ENCODE measurements at regions not wholly inside any gene's neighbourhood (a gene's known extent, or its start where the extent isn't known, plus 50 kb on each side); places are given as distances from the start of the nearest gene placed in this dataset.

GRCh38 chr3:25151903-25152295, 276.2 kb upstream of the RARB start:
- TF ChIP-seq, protein P1, sequence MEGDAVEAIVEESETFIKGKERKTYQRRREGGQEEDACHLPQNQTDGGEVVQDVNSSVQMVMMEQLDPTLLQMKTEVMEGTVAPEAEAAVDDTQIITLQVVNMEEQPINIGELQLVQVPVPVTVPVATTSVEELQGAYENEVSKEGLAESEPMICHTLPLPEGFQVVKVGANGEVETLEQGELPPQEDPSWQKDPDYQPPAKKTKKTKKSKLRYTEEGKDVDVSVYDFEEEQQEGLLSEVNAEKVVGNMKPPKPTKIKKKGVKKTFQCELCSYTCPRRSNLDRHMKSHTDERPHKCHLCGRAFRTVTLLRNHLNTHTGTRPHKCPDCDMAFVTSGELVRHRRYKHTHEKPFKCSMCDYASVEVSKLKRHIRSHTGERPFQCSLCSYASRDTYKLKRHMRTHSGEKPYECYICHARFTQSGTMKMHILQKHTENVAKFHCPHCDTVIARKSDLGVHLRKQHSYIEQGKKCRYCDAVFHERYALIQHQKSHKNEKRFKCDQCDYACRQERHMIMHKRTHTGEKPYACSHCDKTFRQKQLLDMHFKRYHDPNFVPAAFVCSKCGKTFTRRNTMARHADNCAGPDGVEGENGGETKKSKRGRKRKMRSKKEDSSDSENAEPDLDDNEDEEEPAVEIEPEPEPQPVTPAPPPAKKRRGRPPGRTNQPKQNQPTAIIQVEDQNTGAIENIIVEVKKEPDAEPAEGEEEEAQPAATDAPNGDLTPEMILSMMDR (IDR thresholded peaks at IDR 0.05): no peak
- no peak for TF ChIP-seq POLR2A (IDR thresholded peaks at IDR 0.05)
